Mucosa of stomach (tissue), 1 donor: ENCODE measurements at regions not wholly inside any gene's neighbourhood (a gene's known extent, or its start where the extent isn't known, plus 50 kb on each side); places are given as distances from the start of the nearest gene placed in this dataset.

Source experiments
- H3K27me3 ChIP-seq: one replicate; pipeline ENCODE4 v1.7.0; 2013; ENCODE audit warnings: mild to moderate bottlenecking, low read length; ENCODE audit not compliant: control insufficient read depth, insufficient read depth
- H3K36me3 ChIP-seq: one replicate; pipeline ENCODE4 v1.7.0; 2013; ENCODE audit warnings: low read length; ENCODE audit not compliant: control insufficient read depth, insufficient read depth
- H3K4me1 ChIP-seq: one replicate; pipeline ENCODE4 v1.7.0; 2013; ENCODE audit warnings: mild to moderate bottlenecking, low read length; ENCODE audit not compliant: control insufficient read depth, insufficient read depth
- H3K4me3 ChIP-seq: one replicate; pipeline ENCODE4 v1.7.0; 2013; ENCODE audit warnings: low read length
- H3K9ac ChIP-seq: one replicate; pipeline ENCODE4 v1.7.0; 2013; ENCODE audit warnings: mild to moderate bottlenecking, low read length, moderate library complexity
- H3K9me3 ChIP-seq: one replicate; pipeline ENCODE4 v1.7.0; 2013; ENCODE audit warnings: mild to moderate bottlenecking, low read length, moderate library complexity; ENCODE audit not compliant: control insufficient read depth
- donor health status: Pancreatic carcinoma.

- H3K36me3 ChIP-seq = no peaks in the 10 kb centered on the region
- H3K9ac ChIP-seq = no peak overlapping the region
- no peak overlapping the region for H3K4me3 ChIP-seq
- H3K4me1 ChIP-seq = no peaks in the 10 kb centered on the region
- no peaks in the 10 kb centered on the region for H3K9me3 ChIP-seq
- H3K27me3 ChIP-seq = no peaks in the 10 kb centered on the region
Observed at GRCh38 chr6:139632840-139633239, 258.4 kb upstream of the CITED2 start.

- Histone ChIP-seq H3K36me3 (no peaks in the 10 kb centered on the region), H3K4me1 (no peaks in the 10 kb centered on the region), H3K4me3 (no peak overlapping the region), H3K27me3 (no peaks in the 10 kb centered on the region), H3K9ac (no peak overlapping the region), H3K9me3 (no peaks in the 10 kb centered on the region)
Observed at GRCh38 chr6:139628270-139628669, 253.8 kb upstream of the CITED2 start.

GRCh38 chr6:139627091-139627490 is 252.6 kb upstream of the CITED2 start:
- no peak overlapping the region for H3K4me3 ChIP-seq

GRCh38 chr6:139625998-139626975 is 251.8 kb upstream of the CITED2 start:
- H3K4me1 ChIP-seq = no peaks in the 10 kb centered on the region
- H3K9me3 ChIP-seq = no peaks in the 10 kb centered on the region
- no peak overlapping the region for H3K9ac ChIP-seq
- H3K4me3 ChIP-seq = no peak overlapping the region
- H3K27me3 ChIP-seq = no peaks in the 10 kb centered on the region
- no peaks in the 10 kb centered on the region for H3K36me3 ChIP-seq

More at GRCh38 chr6:139627091-139627490, 252.6 kb upstream of the CITED2 start:
- H3K27me3 ChIP-seq = no peaks in the 10 kb centered on the region
- no peaks in the 10 kb centered on the region for H3K4me1 ChIP-seq
- H3K36me3 ChIP-seq = no peaks in the 10 kb centered on the region
- no peak overlapping the region for H3K9ac ChIP-seq
- H3K9me3 ChIP-seq = no peaks in the 10 kb centered on the region

GRCh38 chr6:139625081-139625939 is 250.9 kb upstream of the CITED2 start:
- Histone ChIP-seq H3K36me3 (no peaks in the 10 kb centered on the region), H3K4me1 (no peaks in the 10 kb centered on the region), H3K9me3 (no peaks in the 10 kb centered on the region), H3K4me3 (no peak overlapping the region), H3K9ac (no peak overlapping the region), H3K27me3 (no peaks in the 10 kb centered on the region)

GRCh38 chr6:139623372-139623771 is 248.9 kb upstream of the CITED2 start:
- H3K27me3 ChIP-seq = no peaks in the 10 kb centered on the region
- H3K9ac ChIP-seq = no peak overlapping the region
- no peaks in the 10 kb centered on the region for H3K4me1 ChIP-seq
- no peak overlapping the region for H3K4me3 ChIP-seq
- H3K36me3 ChIP-seq = no peaks in the 10 kb centered on the region
- no peaks in the 10 kb centered on the region for H3K9me3 ChIP-seq

GRCh38 chr6:139613496-139613895 is 239.0 kb upstream of the CITED2 start:
- H3K4me3 ChIP-seq = no peak overlapping the region
- H3K4me1 ChIP-seq = peaks cover 8% of the 10 kb centered on the region
- no peaks in the 10 kb centered on the region for H3K27me3 ChIP-seq
- no peaks in the 10 kb centered on the region for H3K36me3 ChIP-seq
- H3K9ac ChIP-seq = no peak overlapping the region
- no peaks in the 10 kb centered on the region for H3K9me3 ChIP-seq

GRCh38 chr6:139612135-139612465 is 237.7 kb upstream of the CITED2 start:
- H3K9me3 ChIP-seq = no peaks in the 10 kb centered on the region
- peaks cover 16% of the 10 kb centered on the region for H3K4me1 ChIP-seq
- no peaks in the 10 kb centered on the region for H3K36me3 ChIP-seq
- H3K27me3 ChIP-seq = no peaks in the 10 kb centered on the region
- H3K9ac ChIP-seq = no peak overlapping the region
- no peak overlapping the region for H3K4me3 ChIP-seq

GRCh38 chr6:139611327-139612134 is 237.1 kb upstream of the CITED2 start:
- H3K4me1 ChIP-seq = peaks cover 16% of the 10 kb centered on the region
- no peak overlapping the region for H3K9ac ChIP-seq
- H3K4me3 ChIP-seq = no peak overlapping the region
- no peaks in the 10 kb centered on the region for H3K9me3 ChIP-seq
- no peaks in the 10 kb centered on the region for H3K36me3 ChIP-seq
- H3K27me3 ChIP-seq = no peaks in the 10 kb centered on the region

- Histone ChIP-seq H3K4me1 (peaks cover 16% of the 10 kb centered on the region), H3K4me3 (no peak overlapping the region), H3K9ac (no peak overlapping the region), H3K9me3 (no peaks in the 10 kb centered on the region), H3K27me3 (no peaks in the 10 kb centered on the region), H3K36me3 (no peaks in the 10 kb centered on the region)
Observed at GRCh38 chr6:139608466-139609261, 234.2 kb upstream of the CITED2 start.

- H3K4me1 ChIP-seq = peaks cover 12% of the 10 kb centered on the region
- H3K9ac ChIP-seq = no peak overlapping the region
- H3K4me3 ChIP-seq = no peak overlapping the region
- no peaks in the 10 kb centered on the region for H3K9me3 ChIP-seq
- no peaks in the 10 kb centered on the region for H3K36me3 ChIP-seq
- no peaks in the 10 kb centered on the region for H3K27me3 ChIP-seq
Observed at GRCh38 chr6:139605350-139605749, 230.9 kb upstream of the CITED2 start.
